HepG2 (cell line): ENCODE measurements at regions not wholly inside any gene's neighbourhood (a gene's known extent, or its start where the extent isn't known, plus 50 kb on each side); places are given as distances from the start of the nearest gene placed in this dataset.

Experiments
- CSRNP2 ChIP-seq: sonication (generic); formaldehyde crosslinking; conservative IDR thresholded peaks from 2 replicates; pipeline ENCODE4 v1.8.0; 2022; ENCODE audit warnings: low read depth, missing genetic modification reagents
- EP300 ChIP-seq, 3 experiments: sonication (generic) in 1 of 3; formaldehyde crosslinking in 1 of 3; IDR thresholded peaks; 2 replicates each; pipeline versions ENCODE4 v1.5.1 to v1.6.1; 2011 to 2020; ENCODE audit warnings: low read depth in 2 of 3, low read length in 2 of 3, borderline replicate concordance in 1 of 3, improper control_type of control experiment in 1 of 3, mild to moderate bottlenecking in 1 of 3, missing genetic modification reagents in 1 of 3, moderate library complexity in 1 of 3
- ESRRA ChIP-seq: sonication (generic); formaldehyde crosslinking; IDR thresholded peaks from 2 replicates; pipeline ENCODE4 v1.5.1; 2020; ENCODE audit warnings: mild to moderate bottlenecking, low read depth, missing genetic modification reagents
- HCFC1 ChIP-seq: fragments of 150-350 bp; IDR thresholded peaks from 2 replicates; pipeline ENCODE4 v1.6.1; 2014; ENCODE audit warnings: low read depth, low read length
- HNF1A ChIP-seq, 2 experiments: sonication (generic) in 1 of 2; formaldehyde crosslinking in 1 of 2; IDR thresholded peaks; 2 replicates each; pipeline versions ENCODE4 v1.4.0 to v1.6.1; 2016 to 2020; ENCODE audit warnings: borderline replicate concordance in 1 of 2, low read depth in 1 of 2, mild to moderate bottlenecking in 1 of 2, missing genetic modification reagents in 1 of 2
- PHB2 ChIP-seq: fragments of 450-650 bp; IDR thresholded peaks from 2 replicates; pipeline ENCODE4 v1.6.1; 2018; ENCODE audit not compliant: partially characterized antibody
- PHF5A ChIP-seq: IDR thresholded peaks from one replicate; pipeline ENCODE4 v1.6.1; 2018; ENCODE audit warnings: low read depth, missing genetic modification reagents; ENCODE audit not compliant: unreplicated experiment
- POLR2AphosphoS5 ChIP-seq: IDR thresholded peaks from 2 replicates; pipeline ENCODE4 v1.6.1; 2012; ENCODE audit warnings: low read depth, low read length
- PRPF4 ChIP-seq: fragments of 200-400 bp; formaldehyde crosslinking; IDR thresholded peaks from 2 replicates; pipeline ENCODE4 v1.6.1; 2016; ENCODE audit warnings: low read length, low read depth; ENCODE audit not compliant: poor library complexity, severe bottlenecking
- SOX6 ChIP-seq, 2 experiments: fragments of 450-650 bp in 1 of 2; sonication (generic) in 1 of 2; formaldehyde crosslinking in 1 of 2; IDR thresholded peaks; 2 replicates each; pipeline versions ENCODE4 v1.4.0 to v1.6.1; 2017 to 2020; ENCODE audit warnings: antibody characterized with exemption in 1 of 2, mild to moderate bottlenecking in 1 of 2, missing genetic modification reagents in 1 of 2
- TCF7 ChIP-seq: sonication (generic); IDR thresholded peaks from 2 replicates; pipeline ENCODE4 v1.6.1; 2016; ENCODE audit warnings: antibody characterized with exemption, low read depth
- ZFY ChIP-seq: sonication (generic); formaldehyde crosslinking; IDR thresholded peaks from 2 replicates; pipeline ENCODE4 v1.4.0; 2020; ENCODE audit warnings: missing genetic modification reagents
- ZNF34 ChIP-seq: sonication (generic); formaldehyde crosslinking; IDR thresholded peaks from 2 replicates; pipeline ENCODE4 v1.4.0; 2020; ENCODE audit warnings: mild to moderate bottlenecking, missing genetic modification reagents, borderline replicate concordance
- ZNF350 ChIP-seq: sonication (generic); formaldehyde crosslinking; IDR thresholded peaks from 2 replicates; pipeline ENCODE4 v1.4.0; 2020; ENCODE audit warnings: mild to moderate bottlenecking, low read depth, missing genetic modification reagents, borderline replicate concordance
- ZNF746 ChIP-seq: sonication (generic); formaldehyde crosslinking; IDR thresholded peaks from 2 replicates; pipeline ENCODE4 v1.8.0; 2022; ENCODE audit warnings: mild to moderate bottlenecking, missing genetic modification reagents
- ZNF773 ChIP-seq: sonication (generic); formaldehyde crosslinking; IDR thresholded peaks from 2 replicates; pipeline ENCODE4 v1.4.0; 2020; ENCODE audit warnings: missing genetic modification reagents, borderline replicate concordance
- TF ChIP-seq, protein P1 (sequence below): sonication (generic); formaldehyde crosslinking; IDR thresholded peaks from 2 replicates; pipeline ENCODE4 v1.4.0; 2020; ENCODE audit warnings: missing genetic modification reagents, borderline replicate concordance
- TF ChIP-seq, protein P2 (sequence below): sonication (generic); formaldehyde crosslinking; IDR thresholded peaks from 2 replicates; pipeline ENCODE4 v1.5.0; 2020; ENCODE audit warnings: missing genetic modification reagents, mild to moderate bottlenecking, borderline replicate concordance

GRCh38 chr2:15733867-15734673, 142.4 kb downstream of the DDX1 start (continued):
- TF ChIP-seq HNF1A (IDR thresholded peaks at IDR 0.05; ENCODE audit: low read depth): no peak
- no peak for TF ChIP-seq HNF1A (CRISPR knock-in tag; IDR thresholded peaks at IDR 0.05; ENCODE audit: borderline replicate concordance)
- no peak for TF ChIP-seq CSRNP2 (CRISPR knock-in tag)
- TF ChIP-seq POLR2AphosphoS5: no peak
- TF ChIP-seq, protein P1, sequence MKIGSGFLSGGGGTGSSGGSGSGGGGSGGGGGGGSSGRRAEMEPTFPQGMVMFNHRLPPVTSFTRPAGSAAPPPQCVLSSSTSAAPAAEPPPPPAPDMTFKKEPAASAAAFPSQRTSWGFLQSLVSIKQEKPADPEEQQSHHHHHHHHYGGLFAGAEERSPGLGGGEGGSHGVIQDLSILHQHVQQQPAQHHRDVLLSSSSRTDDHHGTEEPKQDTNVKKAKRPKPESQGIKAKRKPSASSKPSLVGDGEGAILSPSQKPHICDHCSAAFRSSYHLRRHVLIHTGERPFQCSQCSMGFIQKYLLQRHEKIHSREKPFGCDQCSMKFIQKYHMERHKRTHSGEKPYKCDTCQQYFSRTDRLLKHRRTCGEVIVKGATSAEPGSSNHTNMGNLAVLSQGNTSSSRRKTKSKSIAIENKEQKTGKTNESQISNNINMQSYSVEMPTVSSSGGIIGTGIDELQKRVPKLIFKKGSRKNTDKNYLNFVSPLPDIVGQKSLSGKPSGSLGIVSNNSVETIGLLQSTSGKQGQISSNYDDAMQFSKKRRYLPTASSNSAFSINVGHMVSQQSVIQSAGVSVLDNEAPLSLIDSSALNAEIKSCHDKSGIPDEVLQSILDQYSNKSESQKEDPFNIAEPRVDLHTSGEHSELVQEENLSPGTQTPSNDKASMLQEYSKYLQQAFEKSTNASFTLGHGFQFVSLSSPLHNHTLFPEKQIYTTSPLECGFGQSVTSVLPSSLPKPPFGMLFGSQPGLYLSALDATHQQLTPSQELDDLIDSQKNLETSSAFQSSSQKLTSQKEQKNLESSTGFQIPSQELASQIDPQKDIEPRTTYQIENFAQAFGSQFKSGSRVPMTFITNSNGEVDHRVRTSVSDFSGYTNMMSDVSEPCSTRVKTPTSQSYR (CRISPR knock-in tag): no peak
- TF ChIP-seq ZFY: no peak
- TF ChIP-seq PRPF4: no peak
- no peak for TF ChIP-seq ZNF350 (CRISPR knock-in tag)
- TF ChIP-seq ESRRA (CRISPR knock-in tag): no peak
- TF ChIP-seq ZNF773: no peak
- no peak for TF ChIP-seq SOX6 (IDR thresholded peaks at IDR 0.05)
- TF ChIP-seq SOX6 (CRISPR knock-in tag; IDR thresholded peaks at IDR 0.05): peak; percentile 20; the same call in 1 of the 2 replicates
- TF ChIP-seq EP300 (IDR thresholded peaks at IDR 0.05; ENCODE audit: low read depth in 2 of 2, low read length in 2 of 2): peak in 1 of 2 experiments; percentile 75; a peak in 2 of 4 replicates
- TF ChIP-seq EP300 (CRISPR knock-in tag; IDR thresholded peaks at IDR 0.05; ENCODE audit: borderline replicate concordance): no peak
- no peak for TF ChIP-seq PHF5A
- TF ChIP-seq, protein P2, sequence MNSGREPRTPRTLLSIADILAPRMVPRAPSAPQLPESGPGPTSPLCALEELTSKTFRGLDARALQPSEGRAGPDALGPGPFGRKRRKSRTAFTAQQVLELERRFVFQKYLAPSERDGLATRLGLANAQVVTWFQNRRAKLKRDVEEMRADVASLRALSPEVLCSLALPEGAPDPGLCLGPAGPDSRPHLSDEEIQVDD (CRISPR knock-in tag): no peak
- TF ChIP-seq ZNF34: no peak
- peak; percentile 70 for TF ChIP-seq TCF7
- no peak for TF ChIP-seq HCFC1
- no peak for TF ChIP-seq ZNF746
- no peak for TF ChIP-seq PHB2
